Hippocampal formation (tissue), 2 donors: ENCODE measurements at regions not wholly inside any gene's neighbourhood (a gene's known extent, or its start where the extent isn't known, plus 50 kb on each side); places are given as distances from the start of the nearest gene placed in this dataset.
A peak's percentile ranks its signal among the peaks of the same experiment; 100 is the strongest.
"Not testable (repeated sequence)": the region's sequence is repeated elsewhere in the genome, so short reads cannot be mapped to it uniquely, and the experiment has no call there.

Experiments
- DNase-seq, 2 donors: peaks; one replicate each; lab custom pipeline; 2025; lab: John Stamatoyannopoulos, UW

DNA sequence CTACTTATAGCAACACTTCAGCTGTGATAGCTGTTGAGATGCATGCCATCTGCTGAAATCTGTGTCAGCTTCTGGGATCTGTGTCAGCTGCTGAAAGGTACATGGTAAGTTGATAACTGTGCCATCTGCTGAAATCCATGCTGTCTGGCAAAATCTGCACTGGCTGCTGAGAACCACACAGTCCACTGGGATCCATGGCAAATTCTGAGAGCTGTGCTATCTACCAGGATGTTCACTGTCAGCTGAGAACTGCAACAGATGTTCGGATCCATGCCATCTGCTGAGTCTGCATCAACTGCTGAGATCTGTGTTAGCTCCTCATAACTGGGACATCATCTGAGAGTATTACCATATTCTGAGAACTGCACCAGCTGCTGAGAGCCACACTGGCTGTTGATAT, 430.5 kb upstream of the POU3F4 start:
- DNase-seq = peak in 1 of 2 donors; percentile 0

DNA sequence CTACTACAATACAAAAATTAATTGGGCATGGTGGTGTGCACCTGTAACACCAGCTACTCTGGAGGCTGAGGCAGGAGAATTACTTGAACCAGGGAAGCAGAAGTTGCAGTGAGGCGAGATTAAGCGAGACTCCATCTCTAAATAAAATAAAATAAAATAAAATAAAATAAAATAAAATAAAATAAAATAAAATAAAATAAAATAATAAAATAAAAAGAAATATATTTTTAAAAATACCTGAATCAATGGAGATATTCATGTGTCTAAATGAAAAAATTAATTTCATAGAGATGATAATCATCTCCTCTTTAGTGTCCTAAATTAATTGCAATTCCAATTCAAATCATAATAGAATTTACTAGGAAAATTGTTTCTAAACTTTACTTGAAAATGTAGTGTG, 406.1 kb upstream of the POU3F4 start:
- no peak for DNase-seq

DNA sequence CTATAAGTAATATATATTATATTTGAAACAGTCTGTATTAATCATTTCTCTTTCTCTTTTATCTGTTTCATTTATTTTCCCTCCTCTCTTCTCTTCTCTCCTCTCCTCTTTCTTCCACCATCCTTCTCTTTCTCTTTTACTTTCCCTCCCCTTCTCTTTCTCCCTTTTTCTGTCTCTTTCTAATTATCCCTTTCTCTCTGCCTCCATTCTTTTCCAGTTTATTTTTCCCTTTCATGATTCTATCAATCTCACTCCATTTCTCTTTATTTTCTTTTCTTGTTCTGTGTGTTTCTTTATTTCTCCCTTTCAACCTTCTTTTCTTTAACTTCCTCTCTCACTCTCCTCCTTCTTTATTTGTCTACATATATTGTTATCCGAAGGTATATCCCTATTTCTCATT, 399.8 kb upstream of the POU3F4 start:
- no peak for DNase-seq

DNA sequence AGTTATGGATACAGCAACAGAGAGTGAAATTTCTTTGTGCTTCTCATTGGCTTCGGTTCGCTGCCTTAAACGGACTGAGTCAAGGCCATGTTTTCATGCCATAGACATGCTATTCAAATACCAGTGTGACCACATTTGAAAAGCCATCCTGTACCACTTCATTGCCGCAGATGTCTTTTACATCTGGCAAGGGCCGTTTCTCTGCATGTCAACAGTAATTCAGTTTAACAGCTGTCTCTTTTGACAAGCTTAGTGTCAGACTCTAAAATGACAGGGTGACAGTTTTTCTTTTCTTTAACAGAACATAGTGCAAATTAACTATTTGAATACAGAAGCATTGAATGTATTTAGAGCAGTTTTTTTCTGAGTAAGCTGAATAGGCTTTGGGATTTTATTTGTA, 362.2 kb upstream of the POU3F4 start:
- DNase-seq = no peak

DNA sequence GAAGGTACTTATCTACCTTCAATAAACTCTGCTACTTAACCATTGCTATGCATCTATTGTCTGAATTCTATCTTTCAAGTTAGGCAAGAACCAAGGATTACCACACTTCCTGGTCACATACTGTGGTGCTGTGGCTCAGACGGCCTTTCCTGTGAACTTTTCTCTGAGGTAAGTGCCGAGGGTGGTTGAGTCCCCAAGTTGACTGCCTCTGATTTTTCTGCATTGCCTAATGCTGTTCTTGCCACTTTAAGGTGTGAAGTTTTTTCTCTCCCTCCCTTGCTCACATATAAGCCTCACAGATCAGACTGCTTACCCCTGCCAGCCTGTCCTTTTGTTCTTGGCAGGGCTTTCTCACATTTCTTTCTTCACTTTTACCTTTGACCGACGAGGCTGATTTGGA, 348.0 kb upstream of the POU3F4 start:
- DNase-seq = no peak

DNA sequence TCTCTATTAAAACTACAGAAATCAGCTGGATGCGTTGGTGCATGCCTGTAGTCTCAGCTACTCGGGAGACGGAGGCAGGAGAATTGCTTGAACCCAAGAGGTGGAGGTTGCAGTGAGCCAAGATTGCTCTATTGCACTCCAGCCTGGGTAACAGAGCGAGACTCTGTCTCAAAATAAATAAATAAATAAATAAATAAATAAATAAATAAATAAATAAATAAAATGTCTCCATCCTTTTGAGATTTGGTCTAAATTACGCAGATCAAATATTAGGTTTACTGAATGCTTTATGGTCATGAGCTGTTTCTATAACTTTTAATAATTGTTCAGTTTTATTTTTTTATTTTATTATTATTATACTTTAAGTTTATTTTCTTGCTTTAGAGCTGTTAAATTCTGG, 344.0 kb upstream of the POU3F4 start:
- not testable (repeated sequence) for DNase-seq

DNA sequence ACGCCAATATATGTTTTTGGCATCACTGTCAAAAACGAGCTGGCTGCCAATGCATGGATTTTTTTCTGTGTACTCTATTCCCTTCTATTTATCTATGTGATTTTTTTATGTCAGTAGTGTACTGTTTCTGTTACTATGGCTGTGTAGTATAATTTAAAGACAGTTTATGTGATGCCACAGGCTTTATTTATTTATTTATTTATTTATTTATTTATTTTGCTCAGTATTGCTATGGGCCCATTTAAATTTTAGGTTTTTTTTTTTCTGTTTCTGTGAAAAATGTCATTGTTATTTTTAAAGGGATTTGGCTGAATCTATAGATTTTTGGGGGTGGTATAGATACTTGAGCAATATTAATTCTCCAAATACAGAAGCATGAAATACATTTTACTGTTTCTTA, 338.4 kb upstream of the POU3F4 start:
- no peak for DNase-seq

DNA sequence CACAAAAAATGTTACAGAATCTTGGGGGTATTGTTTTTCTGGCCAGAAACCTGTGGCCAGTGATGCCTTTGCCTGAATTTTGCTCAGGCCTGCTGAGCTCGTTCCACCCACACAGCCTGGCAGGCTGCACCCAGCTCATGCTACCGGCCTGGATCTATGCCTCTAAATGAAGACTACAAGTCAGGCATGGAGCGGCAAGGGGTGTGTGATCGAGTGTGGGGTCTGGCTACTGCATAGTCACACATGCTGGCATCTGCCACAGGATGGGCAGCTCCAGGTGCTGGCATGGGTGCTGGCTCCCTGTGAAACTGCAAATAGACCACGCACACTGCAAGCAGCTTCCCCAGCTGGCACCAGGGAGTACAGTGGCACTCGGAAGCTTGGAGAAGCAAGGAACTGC, 323.1 kb upstream of the POU3F4 start:
- DNase-seq = no peak

DNA sequence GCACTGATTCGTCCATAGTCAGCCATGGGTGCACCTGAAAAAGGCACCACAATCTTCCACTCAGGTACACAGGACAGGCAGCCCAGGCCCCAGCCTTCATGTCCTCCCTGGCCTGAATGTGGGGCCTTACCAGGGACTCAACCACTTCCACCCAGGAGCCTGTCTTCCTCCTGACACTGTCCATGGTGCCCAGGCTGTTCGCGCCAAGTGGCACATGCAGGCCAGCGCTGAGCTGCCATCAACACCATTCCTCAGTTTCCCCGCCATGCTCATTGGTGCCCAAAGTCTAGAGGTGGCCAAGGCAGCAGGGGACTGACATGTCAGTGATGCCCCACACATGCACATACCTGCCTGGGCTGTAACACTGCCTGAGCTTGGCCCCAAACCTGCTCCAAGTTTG, 322.2 kb upstream of the POU3F4 start:
- DNase-seq = no peak

DNA sequence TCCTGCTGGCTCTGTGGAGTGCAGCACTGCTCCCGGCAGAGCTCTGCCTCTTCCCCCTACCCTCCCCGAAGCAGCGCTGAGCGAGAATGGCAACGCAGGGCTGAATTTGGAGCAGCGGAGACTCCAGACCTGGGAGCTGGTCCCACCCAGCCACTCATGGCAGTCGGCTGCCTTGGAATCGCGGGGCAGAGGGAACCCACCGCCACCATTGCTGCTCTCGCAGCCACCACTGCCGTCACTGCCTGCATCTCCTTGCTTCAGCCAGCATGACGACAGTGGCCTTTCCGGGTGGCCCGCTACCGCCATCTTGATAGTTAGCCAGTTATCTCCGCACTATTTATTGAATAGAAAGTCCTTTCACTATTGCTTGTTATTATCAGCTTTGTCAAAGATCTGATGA, 321.5 kb upstream of the POU3F4 start:
- DNase-seq = no peak
